Ovary (tissue), 3 donors: ENCODE measurements at regions not wholly inside any gene's neighbourhood (a gene's known extent, or its start where the extent isn't known, plus 50 kb on each side); places are given as distances from the start of the nearest gene placed in this dataset.

Source experiments
- EP300 ChIP-seq: sonication (generic); formaldehyde crosslinking; IDR thresholded peaks from one replicate; pipeline ENCODE4 v1.6.1; 2017; ENCODE audit warnings: antibody characterized with exemption
- POLR2A ChIP-seq: fragments of 450-650 bp; IDR thresholded peaks from one replicate; pipeline ENCODE4 v1.6.1; 2017; ENCODE audit warnings: antibody characterized with exemption, mild to moderate bottlenecking, moderate library complexity
- TF ChIP-seq, protein P1 (sequence below), 3 donors: fragments of 450-650 bp in 2 of 3; fragments of 200-600 bp in 1 of 3; IDR thresholded peaks; one replicate each; pipeline versions ENCODE4 v1.5.1 to v1.8.0; 2016 to 2022; ENCODE audit warnings: antibody characterized with exemption in 3 of 3, mild to moderate bottlenecking in 1 of 3
- donor health status: DM: no; HTN: no; CAD: no.

GRCh38 chr6:106014955-106015354, 71.2 kb upstream of the PRDM1 start:
- TF ChIP-seq, protein P1, sequence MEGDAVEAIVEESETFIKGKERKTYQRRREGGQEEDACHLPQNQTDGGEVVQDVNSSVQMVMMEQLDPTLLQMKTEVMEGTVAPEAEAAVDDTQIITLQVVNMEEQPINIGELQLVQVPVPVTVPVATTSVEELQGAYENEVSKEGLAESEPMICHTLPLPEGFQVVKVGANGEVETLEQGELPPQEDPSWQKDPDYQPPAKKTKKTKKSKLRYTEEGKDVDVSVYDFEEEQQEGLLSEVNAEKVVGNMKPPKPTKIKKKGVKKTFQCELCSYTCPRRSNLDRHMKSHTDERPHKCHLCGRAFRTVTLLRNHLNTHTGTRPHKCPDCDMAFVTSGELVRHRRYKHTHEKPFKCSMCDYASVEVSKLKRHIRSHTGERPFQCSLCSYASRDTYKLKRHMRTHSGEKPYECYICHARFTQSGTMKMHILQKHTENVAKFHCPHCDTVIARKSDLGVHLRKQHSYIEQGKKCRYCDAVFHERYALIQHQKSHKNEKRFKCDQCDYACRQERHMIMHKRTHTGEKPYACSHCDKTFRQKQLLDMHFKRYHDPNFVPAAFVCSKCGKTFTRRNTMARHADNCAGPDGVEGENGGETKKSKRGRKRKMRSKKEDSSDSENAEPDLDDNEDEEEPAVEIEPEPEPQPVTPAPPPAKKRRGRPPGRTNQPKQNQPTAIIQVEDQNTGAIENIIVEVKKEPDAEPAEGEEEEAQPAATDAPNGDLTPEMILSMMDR (IDR thresholded peaks at IDR 0.05): no peak
- TF ChIP-seq POLR2A (no peak), EP300 (no peak)
